Left colon (tissue), 2 donors: ENCODE measurements at regions not wholly inside any gene's neighbourhood (a gene's known extent, or its start where the extent isn't known, plus 50 kb on each side); places are given as distances from the start of the nearest gene placed in this dataset.

Experiments
- ATAC-seq: fragments of 200-7000 bp; cut with Tn5 transposase; one replicate; pipeline ENCODE4 v1.9.1; 2020; ENCODE audit warnings: mild to moderate bottlenecking, moderate library complexity
- DNase-seq, 2 donors: peaks; one replicate each; pipeline ENCODE4 v3.0.0-alpha.2; 2020
- intact Hi-C, 2 donors: fragments of 100-400 bp; cut with DNase I in 1 of 2; cut with micrococcal nuclease in 1 of 2; formaldehyde crosslinking; loops; one replicate each; pipeline versions ENCODE4 v1.11.2 to v1.14.0; 2022; cut with DNase I, micrococcal nuclease
- donor health status: DM: no; HTN: no; CAD: no.
- donor health status: DM: yes; HTN: yes; CAD: no.

DNA sequence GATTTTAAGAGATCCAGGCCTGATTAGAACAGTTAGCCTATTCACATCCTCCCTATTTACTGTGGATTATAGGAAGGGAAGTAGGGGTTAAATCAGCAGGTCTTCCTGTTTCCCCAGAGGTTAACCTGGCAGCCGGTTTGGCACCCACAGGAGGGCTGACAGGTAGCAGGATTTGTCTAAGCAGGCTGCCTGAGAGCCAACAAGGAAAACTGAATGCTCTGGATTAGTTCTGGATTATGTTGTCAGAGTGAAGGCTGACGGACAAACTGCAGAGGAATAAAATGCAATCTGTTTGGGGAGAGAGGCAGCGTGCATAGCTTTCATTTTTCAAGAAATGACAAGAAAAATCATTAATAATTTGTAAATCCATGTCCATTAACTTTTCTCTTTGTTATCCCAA, 397.1 kb upstream of the FAM241A start:
- DNase-seq, result no peak
- ATAC-seq, result no peak
- intact Hi-C loops, result no loop called here

DNA sequence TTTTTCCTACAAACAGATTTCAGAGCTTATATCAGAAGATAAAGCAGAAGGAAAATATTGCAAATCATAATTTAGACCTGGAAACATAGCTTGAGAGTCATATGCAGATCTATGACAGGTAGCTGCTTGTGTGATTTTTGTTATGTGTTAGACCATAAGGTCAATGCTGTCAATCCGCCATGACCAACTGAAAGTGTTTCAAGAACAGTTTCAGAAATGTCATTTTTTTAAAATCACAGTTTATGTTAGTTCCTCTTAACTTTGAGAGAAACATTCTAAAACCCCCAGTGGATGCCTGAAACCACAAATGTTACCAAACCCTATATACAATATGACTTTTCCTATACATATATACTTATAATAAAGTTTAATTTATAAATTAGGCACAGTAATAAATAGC, 391.3 kb upstream of the FAM241A start:
- no peak for DNase-seq
- no peak for ATAC-seq

DNA sequence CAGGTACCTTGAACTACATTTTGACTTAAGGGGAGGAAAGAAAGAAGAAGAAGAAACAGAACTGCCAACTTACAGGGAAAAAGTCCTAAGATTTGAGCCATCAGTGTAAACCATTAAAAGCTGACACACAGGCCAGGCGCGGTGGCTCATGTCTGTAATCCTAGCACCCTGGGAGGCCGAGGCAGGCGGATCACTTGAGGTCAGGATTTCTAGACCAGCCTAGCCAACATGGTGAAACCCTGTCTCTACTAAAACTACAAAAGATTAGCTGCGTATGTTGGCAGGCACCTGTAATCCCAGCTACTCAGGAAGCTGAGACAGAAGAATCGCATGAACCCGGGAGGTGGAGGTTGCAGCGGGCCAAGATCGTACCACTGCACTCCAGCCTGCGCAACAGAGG, 389.7 kb upstream of the FAM241A start:
- DNase-seq (no peak), ATAC-seq (no peak)
- intact Hi-C loops, result no loop called here

More for the DNA sequence above, 391.3 kb upstream of the FAM241A start:
- intact Hi-C loops, result no loop called here

DNA sequence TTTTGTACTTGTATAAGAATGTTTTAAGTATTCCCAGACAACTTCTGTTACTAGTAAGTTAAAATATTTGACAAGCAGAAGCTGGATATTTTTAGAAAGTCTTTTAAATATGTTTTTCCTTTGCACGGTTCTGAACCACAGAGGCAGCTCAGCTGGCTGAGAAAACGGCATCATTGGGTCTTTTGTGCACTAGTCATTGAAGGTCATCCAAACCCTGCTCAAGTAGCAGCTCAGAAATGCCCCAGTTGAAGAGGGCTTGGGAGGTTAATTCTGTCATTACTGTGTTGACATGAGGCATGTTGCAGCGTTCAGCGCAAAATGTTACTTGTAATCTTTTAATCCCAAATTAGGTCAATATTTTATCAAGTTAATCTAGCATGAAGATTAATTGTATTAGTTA, 383.7 kb upstream of the FAM241A start:
- intact Hi-C loops, result no loop called here
- no peak for ATAC-seq
- no peak for DNase-seq

DNA sequence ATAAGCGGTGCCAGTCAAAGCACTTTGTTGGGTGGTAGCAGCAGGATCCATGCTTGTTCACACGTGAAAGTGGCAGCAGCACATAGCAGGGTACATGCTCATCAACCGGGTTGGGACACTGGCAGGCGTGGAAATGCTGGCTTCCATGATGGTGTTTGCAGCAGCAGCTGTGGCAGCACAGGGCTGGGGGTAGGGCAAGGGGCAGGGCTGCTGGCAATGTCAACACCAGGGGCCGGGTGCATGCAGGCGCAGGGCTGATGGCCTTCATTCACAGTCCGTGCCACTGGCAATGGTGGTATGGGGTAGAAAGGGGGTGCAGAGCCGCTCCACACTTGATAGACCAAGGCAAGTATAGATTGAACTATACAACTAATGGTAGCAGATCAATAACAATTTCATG, 374.7 kb upstream of the FAM241A start:
- ATAC-seq, result no peak

DNA sequence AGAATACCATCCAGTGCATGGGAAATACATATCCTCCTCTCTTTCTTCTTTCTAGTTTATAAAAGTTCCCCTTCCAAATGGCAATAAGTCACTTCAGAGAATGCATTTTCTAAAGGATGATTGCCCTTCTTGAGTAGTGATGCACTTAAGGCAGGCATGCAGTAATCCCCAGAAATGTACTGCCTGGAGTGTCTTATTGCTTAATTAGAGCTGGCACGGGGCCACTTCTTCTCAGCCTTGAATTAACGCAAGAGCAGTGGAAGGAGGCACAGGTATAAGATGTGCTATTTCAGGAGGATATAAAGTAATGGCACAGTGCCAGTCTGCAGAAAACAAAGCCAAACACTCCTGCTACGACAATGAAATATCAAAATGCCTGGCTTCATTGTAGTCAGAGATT, 371.4 kb upstream of the FAM241A start:
- intact Hi-C loops, result no loop called here
- DNase-seq, result peak in 1 of 2 donors; percentile 58
- ATAC-seq, result peak; percentile 68

More for the DNA sequence above, 374.7 kb upstream of the FAM241A start:
- intact Hi-C loops, result no loop called here
- DNase-seq, result no peak

DNA sequence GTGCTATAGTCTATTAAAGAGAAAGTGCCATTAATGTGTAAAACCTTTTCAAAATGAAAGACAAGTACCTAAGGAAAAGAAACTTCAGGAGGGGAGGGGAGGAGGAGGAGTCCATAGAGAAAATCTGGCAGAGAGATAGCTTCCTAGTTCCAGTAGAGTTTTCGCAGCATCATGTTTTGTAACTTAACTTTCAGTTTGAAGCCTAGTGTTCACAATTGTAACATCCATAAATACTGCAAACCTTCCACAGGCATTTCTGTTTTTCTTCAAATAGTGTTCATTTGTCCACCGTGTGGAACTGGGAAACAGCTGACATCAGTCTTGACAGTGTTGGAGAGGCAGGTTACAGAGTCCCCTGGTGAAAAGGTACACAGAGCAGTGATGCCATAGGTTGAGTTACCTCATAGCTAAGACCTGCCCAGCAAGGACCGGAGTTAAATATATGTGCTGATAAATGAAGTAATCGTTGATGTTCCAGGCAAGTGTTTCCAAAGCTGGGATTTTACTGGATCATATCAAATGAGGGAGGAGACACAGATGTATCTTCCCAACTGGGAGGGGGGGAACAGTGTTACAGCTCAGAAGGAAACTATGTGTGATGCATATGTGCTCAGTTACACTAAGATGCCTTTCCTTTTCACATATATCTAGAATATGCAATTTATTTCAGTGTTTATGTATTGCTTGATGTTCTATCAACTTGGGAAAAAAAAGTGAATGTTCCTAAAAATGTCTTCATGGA, 369.5 kb upstream of the FAM241A start:
- ATAC-seq (no peak), DNase-seq (no peak)
- intact Hi-C loops, result no loop called here

DNA sequence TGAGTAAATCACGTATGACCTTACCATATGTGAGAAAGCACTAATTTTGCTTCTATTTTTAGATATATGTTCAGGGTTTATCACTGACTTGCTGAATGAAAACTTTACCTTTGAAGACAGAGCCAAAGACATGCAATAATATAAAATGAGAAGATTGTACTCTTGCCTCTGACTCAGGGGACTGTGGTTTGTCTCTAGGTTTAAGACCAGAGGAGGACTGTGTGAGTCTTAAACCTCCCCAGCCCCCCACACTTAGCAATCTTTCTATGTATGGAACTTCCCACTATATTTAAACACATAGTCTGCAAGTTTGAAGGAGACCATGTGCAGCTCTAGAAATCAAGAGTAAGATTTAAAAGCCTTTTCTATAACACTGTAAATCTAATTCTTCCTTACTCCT, 368.7 kb upstream of the FAM241A start:
- ATAC-seq, result no peak
- intact Hi-C loops, result no loop called here
- no peak for DNase-seq

DNA sequence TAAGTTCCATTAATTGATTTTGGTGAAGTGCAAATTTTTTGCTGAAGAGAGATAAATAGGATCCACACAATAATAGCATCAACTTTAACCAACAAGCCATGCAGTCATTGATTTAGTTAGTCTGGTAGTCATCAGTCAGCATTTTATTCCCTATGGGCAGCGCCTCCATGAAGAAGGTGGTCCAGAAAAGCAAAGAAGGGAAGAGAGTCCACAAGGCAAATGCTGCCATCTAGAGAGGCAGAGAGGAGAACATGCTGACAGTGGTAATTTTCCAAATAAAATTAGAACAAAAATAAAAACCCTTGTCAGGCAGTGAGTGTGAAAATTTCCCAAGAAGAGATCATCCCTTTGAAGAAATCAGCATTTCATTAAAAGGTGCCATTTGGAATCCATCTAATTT, 366.7 kb upstream of the FAM241A start:
- no peak for DNase-seq
- ATAC-seq, result no peak
- intact Hi-C loops, result no loop called here

DNA sequence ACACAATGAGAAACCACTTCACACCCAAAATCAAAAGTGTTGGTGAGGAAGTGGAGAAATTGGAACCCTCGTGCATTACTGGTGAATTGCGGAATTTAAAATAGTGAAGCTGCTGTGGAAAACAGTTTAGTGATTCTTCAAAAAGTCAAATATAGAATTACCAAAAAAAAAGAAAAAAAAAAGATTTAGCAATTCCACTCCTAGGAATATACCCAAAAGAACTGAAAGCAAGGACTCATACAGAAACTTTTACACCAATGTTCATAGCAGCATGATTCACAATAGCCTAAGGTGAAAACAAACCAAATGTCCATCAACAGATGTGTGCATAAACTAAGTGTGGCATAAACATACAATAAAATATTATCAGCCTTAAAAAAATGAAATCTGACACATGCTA, 364.3 kb upstream of the FAM241A start:
- ATAC-seq (no peak), DNase-seq (no peak)
- intact Hi-C loops, result no loop called here

DNA sequence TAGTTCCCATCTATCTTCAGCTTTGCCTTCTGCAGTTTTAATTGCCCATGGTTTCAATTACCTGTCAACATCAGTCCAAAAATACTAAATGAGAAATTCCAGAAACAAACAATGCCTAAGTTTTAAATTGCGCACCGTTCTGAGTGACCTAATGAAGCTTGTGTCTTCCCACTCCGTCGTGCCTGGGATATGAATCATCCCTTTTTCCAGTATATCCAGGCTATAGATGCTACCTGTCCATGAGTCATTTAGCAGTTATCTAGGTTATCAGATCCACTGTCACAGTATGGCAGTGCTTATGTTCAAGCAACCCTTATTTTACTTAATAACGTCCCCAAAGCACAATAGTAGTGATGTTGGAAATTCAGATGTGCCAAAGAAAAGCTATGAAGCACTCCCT, 363.6 kb upstream of the FAM241A start:
- intact Hi-C loops, result no loop called here
- ATAC-seq (no peak), DNase-seq (no peak)

DNA sequence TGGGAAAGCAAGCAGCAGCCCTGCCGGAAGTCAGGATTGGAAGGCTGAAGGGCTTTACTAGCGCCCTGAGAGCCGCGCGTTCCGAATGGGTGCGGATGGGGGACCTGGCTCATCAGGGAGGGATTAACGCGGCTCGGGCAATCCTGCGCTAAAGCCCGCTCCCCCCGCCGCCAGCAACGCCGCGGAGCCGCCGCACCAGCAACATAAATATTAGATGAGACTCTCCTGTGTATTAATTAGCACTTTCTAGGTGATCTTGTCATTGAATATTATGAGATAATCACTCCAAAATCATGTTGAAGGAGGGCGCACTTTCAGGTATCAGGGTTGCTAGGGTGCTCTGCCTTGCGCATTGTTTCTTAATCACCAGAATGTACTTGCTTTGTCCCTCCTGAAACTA, 357.2 kb upstream of the FAM241A start:
- no peak for DNase-seq
- intact Hi-C loops, result no loop called here
- no peak for ATAC-seq

DNA sequence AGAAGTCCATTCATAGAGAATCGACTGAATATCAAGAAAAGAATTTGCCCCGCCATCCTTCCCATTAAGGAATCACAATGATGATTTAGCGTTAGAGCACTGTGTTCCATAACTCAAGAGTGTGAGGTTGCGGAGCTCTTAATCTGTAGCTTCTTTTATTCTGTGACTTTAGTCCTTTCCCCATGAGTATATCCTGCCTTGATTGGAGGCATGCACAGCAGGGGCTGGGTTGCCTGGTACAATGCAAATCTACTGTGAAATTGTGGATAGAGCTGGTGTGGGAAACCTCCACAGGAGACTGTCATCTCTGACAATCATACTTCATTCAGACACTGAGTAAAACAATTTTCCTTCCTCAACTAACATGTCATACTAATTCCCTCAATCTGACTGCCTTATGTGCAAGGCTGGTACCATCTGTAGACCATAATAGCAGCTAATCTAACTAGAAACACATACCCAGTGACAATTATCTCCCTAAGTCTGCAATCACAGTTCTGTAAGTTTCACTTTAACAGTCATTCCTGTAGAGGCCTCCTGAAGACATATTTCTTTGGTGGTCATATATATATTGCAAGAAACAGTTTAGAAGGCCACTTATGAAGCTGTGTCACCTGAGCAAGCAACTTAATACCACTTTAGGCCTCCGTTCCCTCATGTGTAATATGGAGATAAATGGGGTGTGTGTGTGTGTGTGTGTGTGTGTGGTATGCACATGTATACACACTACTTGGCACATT, 355.2 kb upstream of the FAM241A start:
- DNase-seq, result no peak
- no peak for ATAC-seq
- intact Hi-C loops, result no loop called here

DNA sequence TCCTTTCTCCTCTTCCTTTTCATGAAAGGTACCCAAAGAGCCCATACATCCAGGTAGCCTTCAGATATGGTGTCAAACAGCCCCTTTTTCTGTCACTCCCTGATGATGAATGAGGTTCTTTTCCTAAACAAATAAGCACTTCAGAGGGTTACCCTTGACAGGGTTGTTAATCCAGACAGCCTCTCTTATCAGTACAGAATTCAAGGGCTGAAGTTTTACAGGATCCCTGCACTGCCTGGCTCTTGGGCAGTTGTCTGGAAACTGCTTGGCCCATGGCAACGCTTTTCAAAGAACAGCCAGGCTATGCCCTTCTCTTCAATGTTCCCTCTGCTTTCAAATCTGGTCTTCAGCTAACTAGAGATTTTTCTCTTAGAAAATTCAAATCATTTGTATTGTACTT, 352.6 kb upstream of the FAM241A start:
- intact Hi-C loops, result no loop called here
- ATAC-seq, result no peak
- DNase-seq, result no peak

DNA sequence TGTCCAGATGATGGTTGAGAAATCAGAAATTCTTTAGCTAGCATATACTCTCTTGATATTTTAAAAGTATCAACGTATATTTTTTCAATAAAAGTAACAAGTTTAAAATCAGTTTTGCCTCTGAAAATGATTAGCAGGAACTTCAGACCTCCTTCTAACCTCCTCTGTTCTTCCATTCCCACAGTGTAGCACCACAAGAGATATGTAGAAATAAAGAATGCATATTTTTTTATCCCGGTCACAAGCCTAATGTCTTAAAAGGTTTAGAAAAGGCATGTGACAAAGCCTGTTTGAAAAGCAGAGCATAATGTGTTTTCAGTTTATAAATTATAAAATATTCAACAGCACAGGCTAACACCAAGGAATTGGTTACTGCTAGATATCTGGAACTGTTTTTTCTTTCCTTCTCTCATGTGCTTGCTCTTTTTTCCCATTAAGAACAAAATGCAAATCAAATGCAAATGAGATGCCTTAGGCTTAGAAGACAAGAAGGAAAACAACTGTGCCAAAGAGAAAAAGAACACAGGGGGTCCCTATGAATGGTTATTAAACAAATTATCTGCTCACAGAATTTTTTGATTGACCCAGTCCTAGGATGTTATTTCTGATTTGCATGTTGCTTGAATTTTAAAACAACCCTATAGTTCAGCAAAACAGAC, 351.7 kb upstream of the FAM241A start:
- DNase-seq, result no peak
- ATAC-seq, result no peak
- intact Hi-C loops, result no loop called here

DNA sequence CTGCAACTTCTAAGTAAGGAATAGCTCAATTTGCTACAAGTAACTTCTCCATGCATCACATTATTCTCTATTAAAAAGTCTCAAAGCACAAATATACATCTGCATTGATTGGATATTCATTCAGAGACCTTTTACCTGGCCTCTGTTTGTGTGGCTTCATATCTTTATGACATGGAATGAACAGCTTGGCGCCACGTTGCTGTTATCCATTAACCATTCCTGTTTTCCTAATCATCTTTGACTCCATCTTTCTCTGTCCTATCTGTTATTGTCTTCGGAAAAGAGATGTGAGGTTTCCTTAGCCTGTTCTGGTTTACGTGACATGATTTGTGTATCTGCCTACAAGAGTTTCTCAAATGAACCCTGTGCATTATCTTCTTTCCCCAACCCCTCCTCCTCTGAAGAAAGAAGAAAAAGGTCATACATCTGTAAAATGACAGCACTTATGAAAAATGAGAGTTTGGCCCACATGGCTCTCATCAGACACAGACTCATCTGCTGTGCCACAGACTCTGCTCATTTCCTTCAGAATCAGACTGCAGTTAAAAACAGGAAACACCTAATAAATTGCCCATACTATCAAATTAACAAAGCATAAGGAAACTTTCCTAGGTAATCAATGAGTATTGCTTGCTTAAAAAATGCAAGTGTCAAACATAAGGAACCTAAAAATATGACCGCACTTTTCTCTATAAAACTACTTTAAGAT, 347.6 kb upstream of the FAM241A start:
- intact Hi-C loops, result no loop called here
- ATAC-seq, result peak; percentile 67
- DNase-seq, result peak in 1 of 2 donors; percentile 7

DNA sequence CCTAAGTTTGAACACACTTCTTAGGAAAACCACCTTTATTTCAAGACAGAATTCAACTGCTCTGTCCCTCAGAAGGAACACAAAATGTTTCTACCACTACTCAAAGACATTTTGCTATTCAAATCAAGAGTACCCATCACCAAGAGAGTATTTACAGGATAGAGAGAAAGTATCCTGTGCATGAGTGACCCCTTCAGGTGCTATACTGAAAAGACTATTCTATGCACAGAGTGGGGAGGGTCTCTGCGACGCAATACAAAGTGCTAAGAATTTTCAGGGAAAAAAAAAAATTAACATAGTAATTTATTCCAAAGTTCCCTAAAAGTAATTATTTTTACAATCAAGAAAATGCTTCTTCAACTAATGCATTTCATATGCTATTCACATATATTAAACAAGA, 346.4 kb upstream of the FAM241A start:
- ATAC-seq, result no peak
- no peak for DNase-seq
- intact Hi-C loops, result no loop called here

DNA sequence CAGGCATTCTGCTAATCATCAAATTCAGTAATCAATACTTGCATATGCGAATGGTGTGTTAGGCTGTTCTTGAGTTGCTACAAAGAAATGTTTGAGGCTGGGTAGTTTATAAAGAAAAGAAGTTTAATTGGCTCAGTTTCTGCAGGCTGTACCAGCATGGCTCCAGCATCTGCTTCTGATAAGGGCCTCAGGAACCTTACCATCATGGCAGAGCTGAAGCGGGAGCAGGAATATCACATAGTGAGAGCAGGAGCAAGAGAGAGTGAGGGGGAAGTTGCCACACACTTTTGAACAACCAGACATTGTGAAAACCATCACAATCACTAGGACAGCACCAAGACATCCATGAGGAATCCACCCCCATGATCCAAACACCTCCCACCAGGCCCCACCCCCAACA, 344.7 kb upstream of the FAM241A start:
- ATAC-seq, result no peak
- intact Hi-C loops, result no loop called here
- no peak for DNase-seq

DNA sequence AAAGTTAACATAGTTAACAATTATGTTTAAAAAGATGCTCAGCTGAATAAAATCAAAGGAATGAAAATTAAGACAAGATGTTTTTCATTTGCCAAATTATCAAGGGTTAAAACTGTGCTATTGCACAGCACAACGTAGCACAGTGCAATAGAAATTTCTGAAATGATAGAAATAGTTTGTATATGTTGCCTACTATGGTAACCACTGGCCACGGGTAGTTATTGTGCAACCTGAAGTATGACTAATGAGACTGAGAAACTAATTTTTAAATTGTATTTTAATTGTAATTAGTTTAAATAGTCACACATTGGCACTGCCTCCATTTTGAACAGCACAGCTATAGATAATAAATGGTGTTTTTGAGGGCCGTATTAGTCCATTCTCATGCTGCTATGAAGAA, 343.1 kb upstream of the FAM241A start:
- no peak for ATAC-seq
- no peak for DNase-seq
- intact Hi-C loops, result no loop called here

DNA sequence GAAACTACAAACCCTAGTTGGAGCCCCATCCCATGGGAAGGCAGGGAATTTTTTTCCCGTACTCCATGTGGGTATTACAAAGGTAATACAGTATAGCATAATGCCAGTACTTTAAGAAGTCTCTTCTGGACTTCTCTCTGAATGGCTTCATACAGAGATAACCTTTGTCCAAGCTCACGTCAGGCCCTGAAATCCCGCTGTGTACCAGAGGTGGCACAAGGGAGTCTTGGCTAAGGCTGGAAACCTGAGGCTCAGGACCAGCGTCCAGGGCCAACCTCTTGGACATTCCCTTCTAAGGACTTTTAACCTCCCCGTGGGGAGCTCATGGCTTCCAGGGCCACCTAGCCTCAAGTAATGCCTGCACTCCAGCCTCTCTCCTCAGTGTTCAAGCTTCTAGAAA, 338.9 kb upstream of the FAM241A start:
- DNase-seq (peak in 1 of 2 donors; percentile 8), ATAC-seq (peak; percentile 52)
- intact Hi-C loops, result no loop called here
